IMR-90 (cell line): ENCODE measurements at regions not wholly inside any gene's neighbourhood (a gene's known extent, or its start where the extent isn't known, plus 50 kb on each side); places are given as distances from the start of the nearest gene placed in this dataset.

Experiments
- ATAC-seq: fragments of 200-7000 bp; cut with Tn5 transposase; 2 replicates; pipeline ENCODE4 v1.9.1; 2020; ENCODE audit warnings: low read depth, mild to moderate bottlenecking, moderate library complexity
- BruUV-seq: library from RNA; stranded (reverse); fragments of 400-500 nt; replicated peaks from 2 replicates; lab custom pipeline; 2021; lab: Mats Ljungman, UMichigan
- CTCF ChIA-PET: fragments of 300-600 bp; formaldehyde crosslinking; extraction: SDS; loops from one replicate; lab custom pipeline; 2021; ENCODE audit warnings: antibody characterized with exemption; lab: Yijun Ruan, JAX
- POLR2A ChIA-PET: fragments of 300-600 bp; sonication (Branson Sonifier 250); formaldehyde crosslinking; loops from one replicate; lab custom pipeline; 2022; ENCODE audit warnings: antibody characterized with exemption; ENCODE audit not compliant: unreplicated experiment; lab: Charles Lee
- DNase-seq: peaks from one replicate; pipeline ENCODE4 v3.0.0; 2013
- H2AFZ ChIP-seq: replicated peaks from 2 replicates; pipeline ENCODE3; 2013; ENCODE audit warnings: low read length, mild to moderate bottlenecking; ENCODE audit not compliant: poor library complexity
- H2AK5ac ChIP-seq: 2 replicates; pipeline ENCODE4 v1.6.1; 2013; ENCODE audit warnings: low read depth, low read length, inconsistent platforms
- H2AK9ac ChIP-seq: replicated peaks from 2 replicates; pipeline ENCODE3; 2013; ENCODE audit warnings: mild to moderate bottlenecking, low read depth, low read length, moderate library complexity; ENCODE audit not compliant: poor library complexity
- H2BK120ac ChIP-seq: 2 replicates; pipeline ENCODE4 v1.6.1; 2013; ENCODE audit warnings: low read depth, low read length, inconsistent platforms
- H2BK15ac ChIP-seq: 3 replicates; pipeline ENCODE4 v1.6.1; 2013; ENCODE audit warnings: low read depth, low read length, inconsistent platforms
- H2BK20ac ChIP-seq: 2 replicates; pipeline ENCODE4 v1.6.1; 2013; ENCODE audit warnings: low read depth, mild to moderate bottlenecking, inconsistent platforms, low read length, moderate library complexity
- H2BK5ac ChIP-seq: 2 replicates; pipeline ENCODE4 v1.6.1; 2013; ENCODE audit warnings: mild to moderate bottlenecking, low read depth, low read length, inconsistent platforms; ENCODE audit not compliant: poor library complexity, severe bottlenecking
- H3K14ac ChIP-seq: replicated peaks from 2 replicates; pipeline ENCODE4 v1.6.1; 2013; ENCODE audit warnings: low read depth, low read length, inconsistent platforms
- H3K18ac ChIP-seq: 2 replicates; pipeline ENCODE4 v1.6.1; 2013; ENCODE audit warnings: low read depth, low read length, control low read depth
- H3K23ac ChIP-seq: 2 replicates; pipeline ENCODE4 v1.6.1; 2013; ENCODE audit warnings: low read depth, low read length, inconsistent platforms
- H3K27ac ChIP-seq: 2 replicates; pipeline ENCODE4 v1.5.1; 2013; ENCODE audit warnings: mild to moderate bottlenecking, control low read depth, low read length; ENCODE audit not compliant: insufficient read depth
- H3K27me3 ChIP-seq: 2 replicates; pipeline ENCODE4 v1.6.1; 2013; ENCODE audit warnings: low read length; ENCODE audit not compliant: control insufficient read depth, insufficient read depth
- H3K36me3 ChIP-seq: 2 replicates; pipeline ENCODE4 v1.6.1; 2013; ENCODE audit warnings: low read length, mixed read lengths; ENCODE audit not compliant: control insufficient read depth, insufficient read depth
- H3K4ac ChIP-seq: 2 replicates; pipeline ENCODE4 v1.6.1; 2013; ENCODE audit warnings: low read depth, low read length, inconsistent platforms
- H3K4me1 ChIP-seq: 2 replicates; pipeline ENCODE4 v1.6.1; 2013; ENCODE audit warnings: low read length, mixed read lengths; ENCODE audit not compliant: control insufficient read depth, insufficient read depth
- H3K4me2 ChIP-seq: 2 replicates; pipeline ENCODE4 v1.6.1; 2013; ENCODE audit warnings: low read depth, mild to moderate bottlenecking, control low read depth, low read length, moderate library complexity
- H3K4me3 ChIP-seq: 2 replicates; pipeline ENCODE4 v1.5.1; 2013; ENCODE audit warnings: low read depth, mild to moderate bottlenecking, control low read depth, low read length, moderate library complexity; ENCODE audit not compliant: insufficient read depth
- H3K56ac ChIP-seq: 2 replicates; pipeline ENCODE4 v1.6.1; 2013; ENCODE audit warnings: low read length, inconsistent platforms; ENCODE audit not compliant: insufficient read depth; ENCODE audit errors: extremely low read depth
- H3K79me1 ChIP-seq, 2 experiments: 2 replicates each; pipeline ENCODE4 v1.6.1; 2013; ENCODE audit warnings: low read length in 2 of 2, inconsistent platforms in 1 of 2, low read depth in 1 of 2
- H3K9ac ChIP-seq: 2 replicates; pipeline ENCODE4 v1.6.1; 2013; ENCODE audit warnings: low read depth, low read length, control low read depth
- H3K9me1 ChIP-seq: 2 replicates; pipeline ENCODE4 v1.6.1; 2013; ENCODE audit warnings: low read length, inconsistent platforms; ENCODE audit not compliant: insufficient read depth
- H3K9me3 ChIP-seq: 2 replicates; pipeline ENCODE4 v1.6.1; 2013; ENCODE audit warnings: low read length; ENCODE audit not compliant: control insufficient read depth, insufficient read depth
- H4K20me1 ChIP-seq: 2 replicates; pipeline ENCODE4 v1.6.1; 2013; ENCODE audit warnings: low read length, inconsistent platforms; ENCODE audit not compliant: insufficient read depth
- H4K5ac ChIP-seq: 2 replicates; pipeline ENCODE4 v1.6.1; 2013; ENCODE audit warnings: mild to moderate bottlenecking, low read depth, low read length, control low read depth
- H4K8ac ChIP-seq, 2 experiments: 2 replicates each; pipeline ENCODE4 v1.6.1; 2013; ENCODE audit warnings: low read depth in 2 of 2, low read length in 2 of 2, control low read depth in 1 of 2, inconsistent platforms in 1 of 2
- H4K91ac ChIP-seq: 2 replicates; pipeline ENCODE4 v1.6.1; 2013; ENCODE audit warnings: low read depth, low read length, inconsistent platforms; ENCODE audit not compliant: insufficient read depth
- BHLHE40 ChIP-seq: fragments of 150-350 bp; IDR thresholded peaks from 2 replicates; pipeline ENCODE4 v1.6.1; 2016; ENCODE audit warnings: mild to moderate bottlenecking, low read depth, low read length
- CEBPB ChIP-seq: IDR thresholded peaks from 2 replicates; pipeline ENCODE4 v1.6.1; 2012; ENCODE audit warnings: low read depth, low read length, improper control_type of control experiment
- CTCF ChIP-seq: conservative IDR thresholded peaks from 2 replicates; pipeline ENCODE4 v1.5.1; 2012; ENCODE audit warnings: mild to moderate bottlenecking, low read depth, low read length, improper control_type of control experiment
- ELK1 ChIP-seq: fragments of 150-350 bp; IDR thresholded peaks from 2 replicates; pipeline ENCODE4 v1.6.1; 2016; ENCODE audit warnings: low read depth, mild to moderate bottlenecking, low read length, moderate library complexity, borderline replicate concordance
- FOS ChIP-seq: fragments of 150-350 bp; IDR thresholded peaks from 2 replicates; pipeline ENCODE4 v1.6.1; 2016; ENCODE audit warnings: low read depth, low read length
- RFX5 ChIP-seq: IDR thresholded peaks from 2 replicates; pipeline ENCODE4 v1.8.0; 2012; ENCODE audit warnings: low read depth, mild to moderate bottlenecking, low read length, moderate library complexity
- WGBS, 2 experiments: methylation state at CpG; one replicate each; pipeline versions ENCODE4 v1.1.5 to v1.1.7; 2013; ENCODE audit warnings: missing lambda C conversion rate in 2 of 2; ENCODE audit not compliant: insufficient read length in 1 of 2; ENCODE audit errors: extremely low coverage in 2 of 2; 5-methylcytosine and 5-hydroxymethylcytosine counted together
- dilution Hi-C: fragments of 300-500 bp; cut with HindIII; formaldehyde crosslinking; loops from one replicate; pipeline ENCODE4 v1.14.3; 2018; ENCODE audit warnings: low sequenced_read_pairs; ENCODE audit not compliant: unreplicated experiment
- in situ Hi-C: fragments of 300-500 bp; cut with MboI; formaldehyde crosslinking; loops from 3 replicates; pipeline ENCODE4 v1.14.3; 2019; ENCODE audit warnings: low sequenced_read_pairs, inconsistent platforms, mixed read lengths
- intact Hi-C: fragments of 100-400 bp; cut with micrococcal nuclease; formaldehyde crosslinking; loops from 2 replicates; pipeline ENCODE4 v1.10.0; 2022

DNA sequence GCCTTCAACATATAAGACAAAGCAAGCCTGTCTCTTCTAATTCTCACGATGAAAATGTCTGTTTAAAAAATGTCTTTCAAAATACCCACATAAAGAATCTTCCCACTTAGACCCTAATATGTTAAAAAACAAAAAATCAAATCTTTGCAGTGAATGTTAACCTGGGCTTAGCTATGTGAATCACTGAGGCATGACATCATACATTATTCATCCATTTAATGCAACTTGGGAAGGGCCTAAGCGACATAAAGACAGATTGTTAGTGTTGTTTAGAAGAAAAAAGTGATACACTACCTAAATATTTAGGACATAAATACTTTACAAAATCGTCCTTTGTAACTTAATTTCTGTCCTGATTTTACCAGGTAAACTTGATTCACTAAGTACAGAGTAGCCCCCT is 648.5 kb upstream of the NRP1 start:
- BruUV-seq, result no TSS peak
- Histone ChIP-seq H3K4me1 (no peaks in the 10 kb centered on the region), H3K9ac (no peak overlapping the region), H3K18ac (no peak overlapping the region), H4K5ac (no peak overlapping the region), H3K23ac (no peak overlapping the region), H2AFZ (no peak overlapping the region), H4K20me1 (no peaks in the 10 kb centered on the region), H4K8ac (no peak overlapping the region), H3K27ac (no peak overlapping the region), H3K36me3 (no peaks in the 10 kb centered on the region), H3K4me2 (no peak overlapping the region), H2BK20ac (0 out of 2 replicates have a peak overlapping the region, but pooled peaks have one; percentile 23), H2BK120ac (0 out of 2 replicates have a peak overlapping the region, but pooled peaks have one; percentile 29), H2AK9ac (no peak overlapping the region), H3K4ac (no peak overlapping the region), H3K14ac (no peak overlapping the region), H3K79me1 (no peaks in the 10 kb centered on the region), H2BK5ac (no peak overlapping the region), H2BK15ac (no peak overlapping the region), H3K9me3 (0 out of 2 replicates have a peak, but pooled peaks cover 1% of the 10 kb centered on the region), H3K4me3 (no peak overlapping the region), H3K27me3 (peaks cover 13% of the 10 kb centered on the region), H3K56ac (no peak overlapping the region), H3K9me1 (no peaks in the 10 kb centered on the region), H4K91ac (no peak overlapping the region), H2AK5ac (no peak overlapping the region)
- dilution Hi-C loops (no loop called here), in situ Hi-C loops (no loop called here), intact Hi-C loops (no loop called here)
- peak; percentile 45 for DNase-seq
- peak; percentile 67; the same call in 1 of the 2 replicates for ATAC-seq
- WGBS, 2 experiments, result no CpG with 5 or more reads among the region's 3 CpGs
- ChIA-PET POLR2A (no interaction called here), CTCF (interaction anchor here (0.8 kb wide), 1 partner anchor 19 kb away, joined by 4 read pairs; no protein-coding TSS in a partner anchor)
- TF ChIP-seq ELK1 (no peak), FOS (no peak), BHLHE40 (no peak), CTCF (no peak), RFX5 (no peak), CEBPB (no peak)
